ENCODE measurements at regions not wholly inside any gene's neighbourhood (a gene's known extent, or its start where the extent isn't known, plus 50 kb on each side); places are given as distances from the start of the nearest gene placed in this dataset.

DNA sequence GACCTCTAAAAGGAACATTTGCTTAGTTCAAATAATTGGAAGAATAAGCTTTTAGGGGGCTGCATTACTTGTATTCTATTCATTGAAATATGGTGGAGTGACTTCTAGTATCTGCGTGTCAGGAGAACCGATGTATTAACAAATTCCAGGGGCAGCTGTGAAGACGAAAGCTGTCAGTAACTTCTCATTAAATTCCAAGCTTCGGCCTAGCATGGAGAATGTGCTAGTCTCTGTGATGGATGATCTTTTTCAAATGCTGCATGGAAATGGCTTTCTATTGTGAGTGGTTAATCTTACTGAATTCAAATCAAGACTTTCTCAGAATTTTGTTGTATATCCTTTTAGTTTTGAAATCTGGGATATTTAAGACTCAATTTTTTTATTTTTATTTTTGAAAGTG is 429.9 kb downstream of the ADGRL2 start:
- Histone ChIP-seq H3K27me3 (ENCODE audit: control insufficient read depth in 3 of 3, insufficient read depth in 3 of 3, low read depth in 1 of 3, low read length in 3 of 3) (no peaks in the 10 kb centered on the region), H2BK15ac (ENCODE audit: low read length) (no peak overlapping the region), H4K91ac (ENCODE audit: low read depth, low read length, poor library complexity) (no peak overlapping the region), H3K14ac (ENCODE audit: low read length) (no peak overlapping the region), H4K8ac (ENCODE audit: low read depth, low read length) (no peak overlapping the region), H3K79me1 (ENCODE audit: low read depth, low read length) (no peaks in the 10 kb centered on the region), H3K18ac (ENCODE audit: low read length) (no peak overlapping the region), H2BK5ac (ENCODE audit: low read length) (no peak overlapping the region), H3K9me3 (replicated peaks in 1 of 2; ENCODE audit: control insufficient read depth in 2 of 2, insufficient read depth in 1 of 2, low read depth in 1 of 2, low read length in 2 of 2) (no peaks in the 10 kb centered on the region), H3K27ac (replicated peaks; ENCODE audit: low read length) (no peak overlapping the region), H2AK5ac (ENCODE audit: low read depth, low read length) (no peak overlapping the region), H3K36me3 (replicated peaks in 1 of 2; ENCODE audit: control insufficient read depth in 2 of 2, insufficient read depth in 2 of 2, low read length in 2 of 2) (no peaks in the 10 kb centered on the region), H2AFZ (ENCODE audit: low read length) (peak overlapping the region; percentile 13), H3K4me2 (ENCODE audit: insufficient read depth, low read length, poor library complexity, severe bottlenecking) (no peak overlapping the region), H3K4ac (ENCODE audit: low read length) (no peak overlapping the region), H3K23ac (ENCODE audit: low read depth, low read length, poor library complexity) (no peak overlapping the region), H2BK12ac (ENCODE audit: low read length) (no peak overlapping the region), H3K4me3 (ENCODE audit: low read length in 2 of 2) (no peak overlapping the region), H2BK120ac (ENCODE audit: low read depth, low read length) (no peak overlapping the region), H3K4me1 (ENCODE audit: control insufficient read depth in 2 of 2, insufficient read depth in 1 of 2, low read depth in 1 of 2, low read length in 2 of 2) (peaks cover 3 to 10% of the 10 kb centered on the region in 2 donors), H3K9ac (ENCODE audit: low read depth, low read length, poor library complexity) (no peak overlapping the region)
- DNase-seq (ENCODE audit: low spot score), result no peak
- WGBS, 2 donors (ENCODE audit: extremely low coverage in 2 of 2, insufficient read length in 2 of 2, insufficient replicate concordance in 1 of 2), result no CpG with 5 or more reads among the region's 4 CpGs

DNA sequence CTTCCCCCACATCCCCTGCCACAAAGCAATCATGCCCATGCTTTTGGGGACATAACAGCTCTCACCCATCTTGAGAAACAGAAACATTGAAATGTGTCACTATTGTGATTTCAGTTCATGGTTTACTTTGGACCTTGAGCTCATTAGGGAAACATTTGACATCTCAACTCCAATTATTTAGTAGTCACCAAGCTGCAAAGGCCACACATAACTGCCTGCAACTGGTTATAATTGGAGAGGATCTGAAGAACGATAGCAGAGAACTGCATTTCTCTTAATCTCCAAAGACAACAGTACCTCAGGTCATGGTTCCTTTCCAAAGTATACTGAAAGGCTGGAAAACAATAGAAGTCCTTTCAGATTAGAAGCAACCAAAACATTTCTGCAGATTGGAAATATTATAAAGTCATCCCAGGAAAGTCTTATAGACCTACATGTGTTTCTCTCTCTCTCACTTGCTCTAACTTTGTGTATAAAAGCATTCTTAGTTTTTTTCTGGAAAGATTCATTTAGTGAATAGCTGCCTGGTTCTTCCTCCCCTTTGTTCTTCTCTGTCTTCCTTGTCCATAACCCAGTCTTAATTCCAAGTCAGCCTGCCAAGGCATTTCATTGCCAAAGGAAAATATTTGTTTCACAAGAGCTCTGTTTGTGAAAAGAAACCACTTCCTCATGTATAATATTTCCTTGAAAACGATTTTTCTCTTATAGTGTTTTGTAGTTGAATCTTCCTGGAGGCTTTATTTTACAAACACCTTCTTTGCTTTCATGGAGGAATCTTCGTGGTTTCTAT is 426.8 kb downstream of the ADGRL2 start:
- Histone ChIP-seq H3K27me3 (ENCODE audit: control insufficient read depth in 3 of 3, insufficient read depth in 3 of 3, low read depth in 1 of 3, low read length in 3 of 3) (no peaks in the 10 kb centered on the region), H2BK15ac (ENCODE audit: low read length) (no peak overlapping the region), H3K36me3 (replicated peaks in 1 of 2; ENCODE audit: control insufficient read depth in 2 of 2, insufficient read depth in 2 of 2, low read length in 2 of 2) (no peaks in the 10 kb centered on the region), H3K4me1 (ENCODE audit: control insufficient read depth in 2 of 2, insufficient read depth in 1 of 2, low read depth in 1 of 2, low read length in 2 of 2) (peaks cover 3 to 10% of the 10 kb centered on the region in 2 donors), H3K4me3 (ENCODE audit: low read length in 2 of 2) (no peak overlapping the region), H3K9ac (ENCODE audit: low read depth, low read length, poor library complexity) (no peak overlapping the region), H2BK12ac (ENCODE audit: low read length) (no peak overlapping the region), H2AFZ (ENCODE audit: low read length) (peak overlapping the region; percentile 78), H3K4ac (ENCODE audit: low read length) (no peak overlapping the region), H3K9me3 (replicated peaks in 1 of 2; ENCODE audit: control insufficient read depth in 2 of 2, insufficient read depth in 1 of 2, low read depth in 1 of 2, low read length in 2 of 2) (no peaks in the 10 kb centered on the region), H3K27ac (replicated peaks; ENCODE audit: low read length) (no peak overlapping the region), H4K8ac (ENCODE audit: low read depth, low read length) (no peak overlapping the region), H2BK120ac (ENCODE audit: low read depth, low read length) (no peak overlapping the region), H3K23ac (ENCODE audit: low read depth, low read length, poor library complexity) (no peak overlapping the region), H2AK5ac (ENCODE audit: low read depth, low read length) (no peak overlapping the region), H4K91ac (ENCODE audit: low read depth, low read length, poor library complexity) (no peak overlapping the region), H3K79me1 (ENCODE audit: low read depth, low read length) (no peaks in the 10 kb centered on the region), H2BK5ac (ENCODE audit: low read length) (no peak overlapping the region), H3K14ac (ENCODE audit: low read length) (no peak overlapping the region), H3K4me2 (ENCODE audit: insufficient read depth, low read length, poor library complexity, severe bottlenecking) (no peak overlapping the region), H3K18ac (ENCODE audit: low read length) (no peak overlapping the region)
- DNase-seq (ENCODE audit: low spot score), result no peak
- no CpG with 5 or more reads among the region's 3 CpGs for WGBS, 2 donors (ENCODE audit: extremely low coverage in 2 of 2, insufficient read length in 2 of 2, insufficient replicate concordance in 1 of 2)

DNA sequence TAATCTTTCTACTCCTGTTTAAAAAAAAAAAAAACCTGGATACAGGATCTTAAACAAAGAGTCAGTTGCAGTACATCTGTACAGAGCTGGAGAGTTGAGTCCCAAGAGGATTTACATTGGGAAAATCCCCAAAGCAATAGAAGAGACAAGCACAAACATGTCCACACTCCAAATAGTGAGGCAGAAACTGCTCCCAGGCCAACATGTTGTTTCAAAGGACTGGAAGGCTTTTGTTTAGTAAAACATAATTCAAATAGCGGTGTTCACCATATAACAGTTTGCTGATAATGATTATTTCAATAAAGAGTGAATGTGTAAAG is 425.4 kb downstream of the ADGRL2 start:
- H3K79me1 ChIP-seq (ENCODE audit: low read depth, low read length), result no peaks in the 10 kb centered on the region
- H3K4me2 ChIP-seq (ENCODE audit: insufficient read depth, low read length, poor library complexity, severe bottlenecking), result no peak overlapping the region
- no peak for DNase-seq (ENCODE audit: low spot score)
- H3K36me3 ChIP-seq (replicated peaks in 1 of 2; ENCODE audit: control insufficient read depth in 2 of 2, insufficient read depth in 2 of 2, low read length in 2 of 2), result no peaks in the 10 kb centered on the region
- H3K27ac ChIP-seq (replicated peaks; ENCODE audit: low read length), result no peak overlapping the region
- H2BK120ac ChIP-seq (ENCODE audit: low read depth, low read length), result no peak overlapping the region
- H2BK12ac ChIP-seq (ENCODE audit: low read length), result no peak overlapping the region
- H3K4me1 ChIP-seq (ENCODE audit: control insufficient read depth in 2 of 2, insufficient read depth in 1 of 2, low read depth in 1 of 2, low read length in 2 of 2), result peaks cover 3 to 10% of the 10 kb centered on the region in 2 donors
- no peak overlapping the region for H2BK5ac ChIP-seq (ENCODE audit: low read length)
- H3K4me3 ChIP-seq (ENCODE audit: low read length in 2 of 2), result no peak overlapping the region
- no CpG with 5 or more reads among the region's 1 CpG for WGBS, 2 donors (ENCODE audit: extremely low coverage in 2 of 2, insufficient read length in 2 of 2, insufficient replicate concordance in 1 of 2)
- H3K4ac ChIP-seq (ENCODE audit: low read length), result no peak overlapping the region
- no peaks in the 10 kb centered on the region for H3K27me3 ChIP-seq (ENCODE audit: control insufficient read depth in 3 of 3, insufficient read depth in 3 of 3, low read depth in 1 of 3, low read length in 3 of 3)
- no peak overlapping the region for H4K91ac ChIP-seq (ENCODE audit: low read depth, low read length, poor library complexity)
- H3K18ac ChIP-seq (ENCODE audit: low read length), result no peak overlapping the region
- no peak overlapping the region for H3K14ac ChIP-seq (ENCODE audit: low read length)
- no peak overlapping the region for H4K8ac ChIP-seq (ENCODE audit: low read depth, low read length)
- H3K9me3 ChIP-seq (replicated peaks in 1 of 2; ENCODE audit: control insufficient read depth in 2 of 2, insufficient read depth in 1 of 2, low read depth in 1 of 2, low read length in 2 of 2), result no peaks in the 10 kb centered on the region
- no peak overlapping the region for H3K9ac ChIP-seq (ENCODE audit: low read depth, low read length, poor library complexity)
- no peak overlapping the region for H3K23ac ChIP-seq (ENCODE audit: low read depth, low read length, poor library complexity)
- H2AK5ac ChIP-seq (ENCODE audit: low read depth, low read length), result no peak overlapping the region
- no peak overlapping the region for H2BK15ac ChIP-seq (ENCODE audit: low read length)
- peak overlapping the region; percentile 39 for H2AFZ ChIP-seq (ENCODE audit: low read length)

DNA sequence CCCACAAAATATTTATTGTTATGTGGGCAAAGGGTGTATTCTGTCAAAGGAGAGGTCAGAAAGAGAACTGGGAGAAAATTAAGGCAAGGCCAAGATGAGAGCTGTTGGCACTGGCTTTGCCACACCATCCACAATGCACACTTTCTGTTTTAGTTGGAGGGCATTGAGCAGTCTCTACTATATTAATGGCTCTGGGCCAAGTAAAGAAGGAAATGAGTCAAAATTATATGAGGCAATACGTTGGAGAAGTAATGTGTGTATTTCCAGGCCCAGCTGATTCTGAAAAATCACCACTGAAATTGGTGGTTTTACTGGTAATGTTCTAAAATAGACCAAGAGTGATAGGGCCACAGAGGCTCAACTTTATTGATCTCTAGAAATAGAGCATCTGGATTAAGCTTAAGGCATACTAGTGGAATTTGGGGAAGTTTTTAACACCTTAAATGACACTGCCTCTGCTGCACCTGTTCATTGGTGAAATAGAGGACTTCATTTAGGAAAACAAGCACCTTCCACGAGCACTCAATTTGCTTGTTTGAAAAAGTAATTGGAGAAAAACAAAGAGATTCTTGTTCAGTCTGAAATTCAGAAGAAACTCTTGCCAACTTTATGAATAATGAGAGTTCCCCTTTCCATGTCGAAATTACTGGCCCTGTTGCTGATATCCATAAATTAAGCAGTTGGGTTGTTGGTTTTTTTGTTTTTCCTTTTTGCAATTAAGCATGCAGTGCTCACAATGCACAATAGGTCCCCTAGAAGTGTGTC is 424.9 kb downstream of the ADGRL2 start:
- Histone ChIP-seq H3K18ac (ENCODE audit: low read length) (no peak overlapping the region), H2BK12ac (ENCODE audit: low read length) (no peak overlapping the region), H3K27ac (replicated peaks; ENCODE audit: low read length) (no peak overlapping the region), H3K36me3 (replicated peaks in 1 of 2; ENCODE audit: control insufficient read depth in 2 of 2, insufficient read depth in 2 of 2, low read length in 2 of 2) (no peaks in the 10 kb centered on the region), H4K91ac (ENCODE audit: low read depth, low read length, poor library complexity) (no peak overlapping the region), H2BK5ac (ENCODE audit: low read length) (no peak overlapping the region), H3K9ac (ENCODE audit: low read depth, low read length, poor library complexity) (no peak overlapping the region), H2BK120ac (ENCODE audit: low read depth, low read length) (no peak overlapping the region), H3K23ac (ENCODE audit: low read depth, low read length, poor library complexity) (no peak overlapping the region), H4K8ac (ENCODE audit: low read depth, low read length) (no peak overlapping the region), H2AK5ac (ENCODE audit: low read depth, low read length) (no peak overlapping the region), H2AFZ (ENCODE audit: low read length) (peak overlapping the region; percentile 39), H3K27me3 (ENCODE audit: control insufficient read depth in 3 of 3, insufficient read depth in 3 of 3, low read depth in 1 of 3, low read length in 3 of 3) (no peaks in the 10 kb centered on the region), H3K9me3 (replicated peaks in 1 of 2; ENCODE audit: control insufficient read depth in 2 of 2, insufficient read depth in 1 of 2, low read depth in 1 of 2, low read length in 2 of 2) (no peaks in the 10 kb centered on the region), H3K4me3 (ENCODE audit: low read length in 2 of 2) (no peak overlapping the region), H3K4me2 (ENCODE audit: insufficient read depth, low read length, poor library complexity, severe bottlenecking) (no peak overlapping the region), H2BK15ac (ENCODE audit: low read length) (no peak overlapping the region), H3K79me1 (ENCODE audit: low read depth, low read length) (no peaks in the 10 kb centered on the region), H3K4me1 (ENCODE audit: control insufficient read depth in 2 of 2, insufficient read depth in 1 of 2, low read depth in 1 of 2, low read length in 2 of 2) (peaks cover 6 to 10% of the 10 kb centered on the region in 2 donors), H3K14ac (ENCODE audit: low read length) (no peak overlapping the region), H3K4ac (ENCODE audit: low read length) (no peak overlapping the region)
- DNase-seq (ENCODE audit: low spot score), result no peak
- WGBS, 2 donors (ENCODE audit: extremely low coverage in 2 of 2, insufficient read length in 2 of 2, insufficient replicate concordance in 1 of 2), result no CpG with 5 or more reads among the region's 3 CpGs
